ENCODE measurements at regions not wholly inside any gene's neighbourhood (a gene's known extent, or its start where the extent isn't known, plus 50 kb on each side); places are given as distances from the start of the nearest gene placed in this dataset.

DNA sequence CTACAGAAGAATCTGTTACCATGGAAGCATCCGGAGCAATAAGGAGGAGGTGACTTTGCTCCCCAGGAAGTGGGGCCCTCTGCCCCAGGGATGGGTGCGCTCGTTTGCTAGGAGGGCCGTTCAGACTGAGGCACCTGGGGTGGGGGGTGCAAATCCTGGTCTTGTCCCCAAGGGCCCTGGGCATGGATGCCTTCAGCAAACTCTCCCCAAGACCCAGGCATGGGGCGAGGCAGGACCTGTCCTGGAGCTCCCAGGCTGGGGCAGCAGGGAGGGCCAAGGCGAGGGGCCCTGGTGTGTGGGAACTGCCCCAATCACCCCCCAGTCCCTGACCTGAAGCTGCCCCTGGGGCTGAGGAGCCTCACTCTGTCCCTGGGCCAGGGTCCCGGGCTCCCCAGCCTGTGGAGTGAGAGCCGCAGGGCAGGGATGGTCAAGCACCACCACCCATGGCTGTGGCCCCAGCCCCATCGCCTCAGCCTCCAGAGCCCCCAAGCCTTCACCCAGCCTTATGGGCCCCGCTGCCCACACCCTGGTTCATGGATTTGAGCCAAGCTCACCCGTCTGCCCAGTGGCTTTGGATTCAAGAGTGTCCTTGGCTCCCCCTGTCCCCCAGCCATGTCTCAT lies 240.6 kb upstream of the SGCG start:
- H3K9ac ChIP-seq (ENCODE audit: low read depth, low read length) = no peak overlapping the region
- no peak overlapping the region for H3K4ac ChIP-seq (ENCODE audit: low read depth, low read length)
- no peak for DNase-seq
- H3K4me2 ChIP-seq (ENCODE audit: low read depth, low read length) = no peak overlapping the region
- no peak overlapping the region for H2BK15ac ChIP-seq (ENCODE audit: low read depth, low read length)
- H3K4me1 ChIP-seq (ENCODE audit: control insufficient read depth, insufficient read depth, low read length) = no peaks in the 10 kb centered on the region
- no peak overlapping the region for H2BK120ac ChIP-seq (ENCODE audit: low read depth, low read length)
- H3K14ac ChIP-seq (replicated peaks; ENCODE audit: low read depth, low read length) = no peak overlapping the region
- no peaks in the 10 kb centered on the region for H3K27me3 ChIP-seq (ENCODE audit: control insufficient read depth, insufficient read depth, low read length)
- WGBS, 2 experiments (ENCODE audit: extremely low coverage in 2 of 2, insufficient read length in 1 of 2) = 40% methylated on average over 1 of the region's 11 CpGs; no CpG with 5 or more reads in 1 of the 2 experiments
- CTCF ChIA-PET = no interaction called here
- no peak overlapping the region for H2AFZ ChIP-seq (replicated peaks; ENCODE audit: low read length, poor library complexity)
- no peaks in the 10 kb centered on the region for H3K36me3 ChIP-seq (ENCODE audit: control insufficient read depth, insufficient read depth, low read length)
- H3K4me3 ChIP-seq (ENCODE audit: insufficient read depth, low read depth, low read length) = no peak overlapping the region
- no peak overlapping the region for H3K27ac ChIP-seq (ENCODE audit: insufficient read depth, low read length)
- H2BK20ac ChIP-seq (ENCODE audit: low read depth, low read length) = no peak overlapping the region
- no peaks in the 10 kb centered on the region for H3K79me1 ChIP-seq (ENCODE audit: low read depth in 1 of 2, low read length in 2 of 2)
- no TSS peak for BruUV-seq (replicated peaks)
- H2AK5ac ChIP-seq (ENCODE audit: low read depth, low read length) = no peak overlapping the region
- no peak overlapping the region for H4K91ac ChIP-seq (ENCODE audit: insufficient read depth, low read depth, low read length)
- H3K9me1 ChIP-seq (ENCODE audit: insufficient read depth, low read length) = no peaks in the 10 kb centered on the region
- no peak overlapping the region for H2AK9ac ChIP-seq (replicated peaks; ENCODE audit: low read depth, low read length, poor library complexity)
- in situ Hi-C loops (cut with MboI; ENCODE audit: low sequenced_read_pairs) = no loop called here
- TF ChIP-seq RCOR1 (IDR thresholded peaks at IDR 0.05; ENCODE audit: insufficient replicate concordance, low read length) = no peak
- TF ChIP-seq MAZ (IDR thresholded peaks at IDR 0.05; ENCODE audit: borderline replicate concordance, low read depth, low read length) = no peak
- no peak for TF ChIP-seq POLR2A (IDR thresholded peaks at IDR 0.05; ENCODE audit: low read depth, low read length)
- TF ChIP-seq SMC3 (IDR thresholded peaks at IDR 0.05; ENCODE audit: low read depth, low read length) = no peak
- TF ChIP-seq, protein P1, sequence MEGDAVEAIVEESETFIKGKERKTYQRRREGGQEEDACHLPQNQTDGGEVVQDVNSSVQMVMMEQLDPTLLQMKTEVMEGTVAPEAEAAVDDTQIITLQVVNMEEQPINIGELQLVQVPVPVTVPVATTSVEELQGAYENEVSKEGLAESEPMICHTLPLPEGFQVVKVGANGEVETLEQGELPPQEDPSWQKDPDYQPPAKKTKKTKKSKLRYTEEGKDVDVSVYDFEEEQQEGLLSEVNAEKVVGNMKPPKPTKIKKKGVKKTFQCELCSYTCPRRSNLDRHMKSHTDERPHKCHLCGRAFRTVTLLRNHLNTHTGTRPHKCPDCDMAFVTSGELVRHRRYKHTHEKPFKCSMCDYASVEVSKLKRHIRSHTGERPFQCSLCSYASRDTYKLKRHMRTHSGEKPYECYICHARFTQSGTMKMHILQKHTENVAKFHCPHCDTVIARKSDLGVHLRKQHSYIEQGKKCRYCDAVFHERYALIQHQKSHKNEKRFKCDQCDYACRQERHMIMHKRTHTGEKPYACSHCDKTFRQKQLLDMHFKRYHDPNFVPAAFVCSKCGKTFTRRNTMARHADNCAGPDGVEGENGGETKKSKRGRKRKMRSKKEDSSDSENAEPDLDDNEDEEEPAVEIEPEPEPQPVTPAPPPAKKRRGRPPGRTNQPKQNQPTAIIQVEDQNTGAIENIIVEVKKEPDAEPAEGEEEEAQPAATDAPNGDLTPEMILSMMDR (conservative IDR thresholded peaks at IDR 0.05; ENCODE audit: low read depth, low read length) = no peak
- TF ChIP-seq FOS (IDR thresholded peaks at IDR 0.05; ENCODE audit: low read depth, low read length) = no peak
- TF ChIP-seq MXI1 (IDR thresholded peaks at IDR 0.05; ENCODE audit: borderline replicate concordance, low read depth, low read length) = no peak
- no peak for TF ChIP-seq RAD21 (IDR thresholded peaks at IDR 0.05; ENCODE audit: low read length)
- H4K8ac ChIP-seq (ENCODE audit: low read depth in 2 of 2, low read length in 2 of 2) = no peak overlapping the region
- POLR2A ChIA-PET (ENCODE audit: unreplicated experiment) = no interaction called here
- H3K18ac ChIP-seq (ENCODE audit: low read depth, low read length) = no peak overlapping the region
- H3K9me3 ChIP-seq (ENCODE audit: control insufficient read depth, insufficient read depth, low read length) = no peaks in the 10 kb centered on the region; the same call in 1 of the 2 replicates
- no peak overlapping the region for H4K5ac ChIP-seq (ENCODE audit: low read depth, low read length)
- no peak overlapping the region for H3K56ac ChIP-seq (ENCODE audit: extremely low read depth, insufficient read depth, low read length)
- intact Hi-C loops (cut with micrococcal nuclease) = no loop called here
- no peaks in the 10 kb centered on the region for H4K20me1 ChIP-seq (ENCODE audit: insufficient read depth, low read length)
- H3K23ac ChIP-seq (ENCODE audit: low read depth, low read length) = no peak overlapping the region
- H2BK5ac ChIP-seq (ENCODE audit: low read depth, low read length, poor library complexity, severe bottlenecking) = no peak overlapping the region
- no peak for ATAC-seq (ENCODE audit: low read depth)
- dilution Hi-C loops (cut with HindIII; ENCODE audit: low sequenced_read_pairs, unreplicated experiment) = no loop called here
